ENCODE measurements at regions not wholly inside any gene's neighbourhood (a gene's known extent, or its start where the extent isn't known, plus 50 kb on each side); places are given as distances from the start of the nearest gene placed in this dataset.
"Not testable (repeated sequence)": the region's sequence is repeated elsewhere in the genome, so short reads cannot be mapped to it uniquely, and the experiment has no call there.

DNA sequence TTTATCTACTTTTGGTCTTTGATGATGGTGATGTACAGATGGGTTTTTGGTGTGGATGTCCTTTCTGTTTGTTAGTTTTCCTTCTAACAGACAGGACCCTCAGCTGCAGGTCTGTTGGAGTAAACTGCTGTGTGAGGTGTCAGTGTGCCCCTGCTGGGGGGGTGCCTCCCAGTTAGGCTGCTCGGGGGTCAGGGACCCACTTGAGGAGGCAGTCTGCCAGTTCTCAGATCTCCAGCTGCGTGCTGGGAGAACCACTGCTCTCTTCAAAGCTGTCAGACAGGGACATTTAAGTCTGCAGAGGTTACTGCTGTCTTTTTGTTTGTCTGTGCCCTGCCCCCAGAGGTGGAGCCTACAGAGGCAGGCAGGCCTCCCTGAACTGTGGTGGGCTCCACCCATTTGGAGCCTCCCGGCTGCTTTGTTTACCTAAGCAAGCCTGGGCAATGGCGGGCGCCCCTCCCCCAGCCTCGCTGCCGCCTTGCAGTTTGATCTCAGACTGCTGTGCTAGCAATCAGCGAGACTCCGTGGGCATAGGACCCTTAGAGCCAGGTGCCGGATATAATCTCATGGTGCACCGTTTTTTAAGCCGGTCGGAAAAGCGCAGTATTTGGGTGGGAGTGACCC lies 433.7 kb downstream of the CCSER2 start:
- TF ChIP-seq, protein P1, sequence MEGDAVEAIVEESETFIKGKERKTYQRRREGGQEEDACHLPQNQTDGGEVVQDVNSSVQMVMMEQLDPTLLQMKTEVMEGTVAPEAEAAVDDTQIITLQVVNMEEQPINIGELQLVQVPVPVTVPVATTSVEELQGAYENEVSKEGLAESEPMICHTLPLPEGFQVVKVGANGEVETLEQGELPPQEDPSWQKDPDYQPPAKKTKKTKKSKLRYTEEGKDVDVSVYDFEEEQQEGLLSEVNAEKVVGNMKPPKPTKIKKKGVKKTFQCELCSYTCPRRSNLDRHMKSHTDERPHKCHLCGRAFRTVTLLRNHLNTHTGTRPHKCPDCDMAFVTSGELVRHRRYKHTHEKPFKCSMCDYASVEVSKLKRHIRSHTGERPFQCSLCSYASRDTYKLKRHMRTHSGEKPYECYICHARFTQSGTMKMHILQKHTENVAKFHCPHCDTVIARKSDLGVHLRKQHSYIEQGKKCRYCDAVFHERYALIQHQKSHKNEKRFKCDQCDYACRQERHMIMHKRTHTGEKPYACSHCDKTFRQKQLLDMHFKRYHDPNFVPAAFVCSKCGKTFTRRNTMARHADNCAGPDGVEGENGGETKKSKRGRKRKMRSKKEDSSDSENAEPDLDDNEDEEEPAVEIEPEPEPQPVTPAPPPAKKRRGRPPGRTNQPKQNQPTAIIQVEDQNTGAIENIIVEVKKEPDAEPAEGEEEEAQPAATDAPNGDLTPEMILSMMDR (IDR thresholded peaks at IDR 0.05) = not testable (repeated sequence)
- TF ChIP-seq POLR2A, POLR2AphosphoS5 (IDR thresholded peaks at IDR 0.05): not testable (repeated sequence)

Measured in gastroesophageal sphincter (tissue), 3 donors.